ENCODE measurements at regions not wholly inside any gene's neighbourhood (a gene's known extent, or its start where the extent isn't known, plus 50 kb on each side); places are given as distances from the start of the nearest gene placed in this dataset.

- H3K4me3 ChIP-seq (IDR thresholded peaks at IDR 0.05; ENCODE audit: insufficient read depth, low read depth, low read length), result no peak overlapping the region
- no peak overlapping the region for H2AFZ ChIP-seq (ENCODE audit: low read depth)
- H3K36me3 ChIP-seq (ENCODE audit: insufficient read depth), result no peaks in the 10 kb centered on the region
- H3K79me2 ChIP-seq (ENCODE audit: insufficient read depth, low read depth), result no peaks in the 10 kb centered on the region
- no peak overlapping the region for H3K27ac ChIP-seq
- H3K4me1 ChIP-seq (ENCODE audit: low read depth, poor library complexity, severe bottlenecking), result no peaks in the 10 kb centered on the region
- H4K20me1 ChIP-seq (ENCODE audit: insufficient read depth), result no peaks in the 10 kb centered on the region
- H3K9ac ChIP-seq, result no peak overlapping the region
- no peak overlapping the region for H3K4me2 ChIP-seq
- H3K27me3 ChIP-seq (ENCODE audit: insufficient read depth, low read depth), result no peaks in the 10 kb centered on the region
- no peak for TF ChIP-seq CTCF (conservative IDR thresholded peaks at IDR 0.05; ENCODE audit: low read depth, low read length)
These were observed 287.2 kb upstream of the NRIP1 start for GRCh38 chr21:15352009-15352408.

GRCh38 chr21:15353546-15353945, 288.7 kb upstream of the NRIP1 start:
- TF ChIP-seq CTCF (conservative IDR thresholded peaks at IDR 0.05; ENCODE audit: low read depth, low read length), result no peak
- no peaks in the 10 kb centered on the region for H4K20me1 ChIP-seq (ENCODE audit: insufficient read depth)
- H3K27ac ChIP-seq, result no peak overlapping the region
- H3K79me2 ChIP-seq (ENCODE audit: insufficient read depth, low read depth), result no peaks in the 10 kb centered on the region
- no peak overlapping the region for H3K9ac ChIP-seq
- no peaks in the 10 kb centered on the region for H3K27me3 ChIP-seq (ENCODE audit: insufficient read depth, low read depth)
- no peaks in the 10 kb centered on the region for H3K4me1 ChIP-seq (ENCODE audit: low read depth, poor library complexity, severe bottlenecking)
- no peak overlapping the region for H3K4me3 ChIP-seq (IDR thresholded peaks at IDR 0.05; ENCODE audit: insufficient read depth, low read depth, low read length)
- H3K4me2 ChIP-seq, result no peak overlapping the region
- no peak overlapping the region for H2AFZ ChIP-seq (ENCODE audit: low read depth)
- no peaks in the 10 kb centered on the region for H3K36me3 ChIP-seq (ENCODE audit: insufficient read depth)

GRCh38 chr21:15354516-15354915, 289.7 kb upstream of the NRIP1 start:
- Histone ChIP-seq H3K4me3 (IDR thresholded peaks at IDR 0.05; ENCODE audit: insufficient read depth, low read depth, low read length) (no peak overlapping the region), H3K27ac (no peak overlapping the region), H3K9ac (no peak overlapping the region), H3K79me2 (ENCODE audit: insufficient read depth, low read depth) (no peaks in the 10 kb centered on the region), H3K4me2 (no peak overlapping the region), H3K4me1 (ENCODE audit: low read depth, poor library complexity, severe bottlenecking) (no peaks in the 10 kb centered on the region), H3K27me3 (ENCODE audit: insufficient read depth, low read depth) (no peaks in the 10 kb centered on the region), H3K36me3 (ENCODE audit: insufficient read depth) (no peaks in the 10 kb centered on the region), H2AFZ (ENCODE audit: low read depth) (no peak overlapping the region), H4K20me1 (ENCODE audit: insufficient read depth) (no peaks in the 10 kb centered on the region)
- TF ChIP-seq CTCF (conservative IDR thresholded peaks at IDR 0.05; ENCODE audit: low read depth, low read length), result no peak

GRCh38 chr21:15355066-15355465, 290.3 kb upstream of the NRIP1 start:
- Histone ChIP-seq H2AFZ (ENCODE audit: low read depth) (no peak overlapping the region), H3K4me2 (no peak overlapping the region)

More at GRCh38 chr21:15355066-15355465, 290.3 kb upstream of the NRIP1 start:
- TF ChIP-seq CTCF (conservative IDR thresholded peaks at IDR 0.05; ENCODE audit: low read depth, low read length), result no peak
- Histone ChIP-seq H3K4me1 (ENCODE audit: low read depth, poor library complexity, severe bottlenecking) (no peaks in the 10 kb centered on the region), H3K9ac (no peak overlapping the region), H3K27me3 (ENCODE audit: insufficient read depth, low read depth) (no peaks in the 10 kb centered on the region), H4K20me1 (ENCODE audit: insufficient read depth) (no peaks in the 10 kb centered on the region), H3K79me2 (ENCODE audit: insufficient read depth, low read depth) (no peaks in the 10 kb centered on the region), H3K36me3 (ENCODE audit: insufficient read depth) (no peaks in the 10 kb centered on the region), H3K27ac (no peak overlapping the region), H3K4me3 (IDR thresholded peaks at IDR 0.05; ENCODE audit: insufficient read depth, low read depth, low read length) (no peak overlapping the region)

Data from KMS-11 (cell line).